GM18519 (cell line): ENCODE measurements at regions not wholly inside any gene's neighbourhood (a gene's known extent, or its start where the extent isn't known, plus 50 kb on each side); places are given as distances from the start of the nearest gene placed in this dataset.

Source experiments
- ATAC-seq: cut with Tn5 transposase; IDR thresholded peaks from one replicate; pipeline ENCODE4 v1.9.1; 2021; ENCODE audit warnings: mild to moderate bottlenecking, moderate library complexity; ENCODE audit not compliant: unreplicated experiment, low FRiP score

DNA sequence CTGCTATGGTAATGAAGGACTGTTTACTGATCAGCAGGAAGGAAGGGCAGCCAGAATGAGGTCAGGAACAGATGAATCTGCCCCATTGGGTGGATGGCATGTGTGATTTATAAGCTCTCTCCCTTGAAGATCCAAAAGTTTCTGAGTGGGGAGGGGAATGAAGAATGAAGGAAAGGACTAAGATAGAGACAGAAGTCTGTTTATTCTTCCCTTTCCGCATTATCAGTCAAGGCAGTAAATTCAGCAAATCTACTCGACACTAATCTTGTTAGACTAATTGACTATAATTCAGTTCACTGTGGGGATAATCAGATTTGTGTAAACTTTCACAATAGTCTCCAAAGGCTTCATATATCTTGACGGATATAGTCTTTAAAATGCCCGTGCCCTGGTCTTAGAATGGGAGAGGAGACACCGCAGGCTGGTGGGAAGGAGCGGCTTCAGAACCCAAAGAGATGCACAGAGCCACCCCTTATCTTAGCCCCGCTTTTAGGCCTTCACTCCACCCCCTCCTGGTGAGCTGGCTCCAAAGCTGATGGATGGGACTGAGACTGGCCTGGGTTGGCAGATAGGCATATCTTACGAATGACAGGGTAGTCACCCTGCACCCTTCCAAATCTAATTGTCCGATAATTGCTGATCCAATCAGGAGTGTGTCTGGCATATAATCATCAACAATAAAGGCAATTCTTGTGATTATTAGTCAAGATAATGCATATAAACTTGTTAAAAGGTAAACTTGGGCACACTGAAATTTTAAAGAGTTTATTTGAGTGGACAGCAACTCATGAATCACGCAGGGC lies 76.0 kb upstream of the PPM1J start:
- ATAC-seq: no peak

DNA sequence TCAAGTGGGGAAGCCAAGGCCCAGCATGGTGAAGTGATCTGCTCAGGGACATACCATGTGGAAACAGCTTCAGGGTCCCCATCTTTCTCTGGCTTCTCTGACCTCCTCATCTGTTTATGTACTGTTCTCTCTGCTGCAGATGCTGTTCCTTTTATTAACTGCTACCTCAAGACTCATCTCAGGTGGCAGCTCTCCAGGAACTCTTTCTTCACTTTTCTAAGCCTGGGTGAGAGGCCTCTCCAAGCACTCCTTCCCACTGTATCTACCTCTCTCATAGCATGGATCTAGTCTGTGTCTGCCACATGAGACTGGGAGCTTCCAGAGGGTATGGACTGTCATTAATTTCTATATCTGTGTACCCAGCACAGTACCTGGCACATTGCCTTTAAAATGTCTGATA lies 73.4 kb upstream of the PPM1J start:
- ATAC-seq: no peak

DNA sequence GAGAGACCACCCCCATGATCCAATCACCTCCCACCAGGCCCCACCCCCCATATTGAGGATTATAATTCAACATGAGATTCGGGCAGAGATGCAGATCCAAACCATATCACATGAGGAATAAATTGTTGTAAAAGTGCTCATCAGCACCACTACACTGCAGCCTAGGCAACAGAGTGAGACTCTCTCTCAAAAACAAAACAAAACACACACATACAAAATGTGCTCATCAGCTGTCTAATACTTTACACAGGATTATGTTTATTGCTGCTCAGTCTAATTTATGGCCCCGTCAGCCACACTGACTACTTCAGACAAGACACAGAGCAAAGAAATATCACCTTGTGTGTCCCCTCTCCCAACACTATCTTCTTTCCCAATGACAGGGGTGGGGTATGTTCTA lies 72.9 kb upstream of the PPM1J start:
- ATAC-seq: no peak

DNA sequence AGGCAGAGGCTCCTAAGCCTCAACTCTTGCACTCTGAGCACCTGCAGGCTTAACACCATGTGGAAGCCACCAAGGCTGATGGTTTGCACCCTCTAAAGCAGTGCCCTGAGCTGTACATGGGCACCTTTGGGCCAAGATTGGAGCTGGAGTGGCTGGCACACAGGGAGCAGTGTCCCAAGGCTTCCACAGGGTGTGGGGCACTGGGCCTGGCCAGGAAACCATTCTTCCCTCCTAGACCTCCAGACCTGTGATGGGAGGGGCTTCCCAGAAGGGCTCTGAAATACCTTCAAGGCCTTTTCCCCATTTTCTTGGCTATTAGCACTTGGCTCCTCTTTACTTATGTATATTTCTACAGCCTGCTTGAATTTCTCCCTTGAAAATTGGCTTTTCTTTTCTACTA lies 67.9 kb upstream of the PPM1J start:
- ATAC-seq: no peak

DNA sequence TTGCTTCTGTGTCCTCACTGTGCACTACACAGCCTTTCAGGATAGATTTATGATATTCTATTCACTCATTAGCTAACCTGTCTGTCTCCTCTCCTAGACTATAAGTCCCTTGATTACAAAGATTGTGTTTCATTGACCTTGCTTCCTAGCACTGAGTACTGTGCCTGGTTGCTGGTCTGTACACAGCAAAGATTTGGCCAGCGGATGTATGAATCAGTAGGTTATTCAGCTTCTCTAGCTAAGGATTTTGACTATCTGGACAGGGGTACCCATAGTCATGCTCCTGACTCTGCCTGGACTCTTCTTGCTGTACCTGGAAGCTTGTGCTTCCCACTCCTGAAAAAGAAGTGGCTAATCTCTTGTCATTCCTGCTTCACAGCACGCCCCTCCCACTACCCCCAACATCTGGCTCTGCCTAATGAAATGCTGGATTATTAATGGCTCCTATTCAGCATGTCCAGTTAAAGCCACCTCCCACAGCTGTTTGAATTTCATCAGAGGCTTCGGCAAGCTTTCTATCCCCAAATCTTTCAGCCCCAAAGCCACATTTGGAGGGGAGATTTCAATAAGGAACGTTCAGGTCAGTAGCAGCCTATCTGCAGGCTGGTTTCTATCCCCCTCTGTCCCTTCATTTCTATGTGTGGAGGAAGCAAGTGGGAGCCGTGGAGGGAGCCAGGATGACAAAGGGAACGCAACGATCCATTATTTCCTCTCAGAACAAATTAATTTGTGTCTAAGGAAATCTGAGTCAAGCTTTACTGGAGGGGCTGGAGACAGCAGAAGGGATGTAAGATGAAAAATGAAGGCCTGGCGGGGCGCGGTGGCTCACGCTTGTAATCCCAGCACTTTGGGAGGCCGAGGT lies 64.8 kb upstream of the PPM1J start:
- no peak for ATAC-seq

DNA sequence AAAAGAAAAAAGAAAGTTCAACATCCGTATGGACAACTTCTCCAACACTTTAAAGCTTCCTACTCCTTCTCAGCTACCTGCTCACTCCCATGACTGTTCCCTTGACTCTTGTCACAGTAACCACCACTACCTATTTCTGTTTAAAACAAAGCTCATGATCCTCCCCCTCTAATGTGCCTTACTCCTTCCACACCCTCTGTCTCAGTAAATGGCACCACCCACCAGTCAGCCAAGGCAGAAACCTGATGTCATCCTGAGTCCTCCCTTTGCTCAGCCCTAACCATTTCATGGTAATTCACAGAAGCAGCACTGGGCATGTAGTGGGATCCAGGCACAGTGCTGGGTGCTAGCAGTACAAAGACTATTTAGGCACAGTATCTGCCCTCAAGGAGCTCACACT lies 63.0 kb upstream of the PPM1J start:
- no peak for ATAC-seq

DNA sequence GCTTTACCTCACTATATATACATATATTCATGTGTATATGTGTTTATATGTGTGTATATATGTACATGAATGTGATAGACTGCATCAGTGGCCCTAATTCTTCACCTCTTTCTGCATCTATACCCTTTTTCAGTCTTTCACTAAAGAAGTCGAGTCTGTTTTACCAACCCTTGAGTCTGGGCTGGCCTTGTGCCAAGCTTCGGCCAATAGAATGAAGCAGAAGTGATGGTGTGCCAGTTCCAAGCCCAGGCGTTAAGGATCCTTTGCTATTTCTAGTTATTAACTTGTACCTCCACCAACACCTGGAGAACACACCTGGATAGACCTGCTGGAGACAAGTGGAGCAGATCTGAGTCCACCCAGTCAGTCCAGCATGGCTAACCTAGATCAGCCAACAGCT lies 61.6 kb upstream of the PPM1J start:
- no peak for ATAC-seq

DNA sequence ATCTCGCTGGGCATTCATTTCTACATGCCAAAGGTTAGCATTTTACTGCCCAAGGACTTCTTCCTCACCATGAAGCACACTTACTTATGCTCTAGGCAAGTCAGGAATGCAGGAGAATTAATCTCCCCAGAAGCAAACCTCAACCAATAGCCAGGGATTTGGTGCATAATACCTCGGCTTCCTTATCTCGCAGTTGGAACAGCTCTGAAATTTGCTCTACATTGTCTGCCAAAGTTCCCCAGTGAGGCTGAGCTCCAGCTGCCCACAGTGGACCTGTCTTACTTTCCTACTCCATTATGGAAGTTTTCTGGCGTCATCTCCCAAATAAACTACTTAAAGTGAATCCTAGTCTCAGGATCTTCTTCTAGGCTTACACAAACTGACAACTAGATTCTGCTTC lies 57.6 kb upstream of the PPM1J start:
- ATAC-seq: no peak

DNA sequence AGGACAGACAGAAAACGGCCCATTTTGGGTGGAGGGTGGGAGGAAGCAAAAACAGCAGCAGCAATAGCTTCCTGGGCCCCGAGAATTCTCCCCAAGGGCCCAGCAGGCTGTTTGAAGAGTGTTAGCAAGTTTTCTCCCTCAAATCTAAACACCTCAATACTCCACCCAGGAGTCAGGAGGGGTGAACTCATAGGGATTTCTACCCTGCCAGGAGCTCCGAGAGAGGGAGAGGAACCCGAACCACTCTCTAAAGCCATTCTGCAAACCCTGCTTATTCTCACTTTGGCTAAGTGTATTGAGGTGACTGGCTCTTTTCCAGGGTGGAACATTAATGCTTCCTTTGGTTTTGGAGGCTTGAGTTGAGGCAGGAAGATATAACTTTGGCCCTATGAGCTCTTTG lies 55.6 kb upstream of the PPM1J start:
- ATAC-seq: no peak

DNA sequence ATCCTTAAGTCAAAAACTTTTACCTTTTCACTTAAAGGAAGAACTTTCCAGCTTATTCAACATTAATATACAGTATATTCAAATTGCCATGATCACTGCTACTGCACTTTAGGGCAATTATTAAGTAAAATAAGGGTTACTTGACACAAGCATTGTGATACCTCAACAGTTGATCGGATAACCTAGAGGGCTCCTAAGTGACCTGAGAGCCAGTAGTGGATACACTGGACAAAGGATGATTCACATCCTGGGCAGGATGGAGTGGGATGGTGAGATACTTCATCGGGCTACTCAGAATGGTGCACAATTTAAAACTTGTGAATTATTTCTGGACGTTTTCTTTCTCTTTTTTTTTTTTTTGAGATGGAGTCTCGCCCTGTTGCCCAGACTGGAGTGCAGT lies 54.5 kb upstream of the PPM1J start:
- ATAC-seq: no peak

DNA sequence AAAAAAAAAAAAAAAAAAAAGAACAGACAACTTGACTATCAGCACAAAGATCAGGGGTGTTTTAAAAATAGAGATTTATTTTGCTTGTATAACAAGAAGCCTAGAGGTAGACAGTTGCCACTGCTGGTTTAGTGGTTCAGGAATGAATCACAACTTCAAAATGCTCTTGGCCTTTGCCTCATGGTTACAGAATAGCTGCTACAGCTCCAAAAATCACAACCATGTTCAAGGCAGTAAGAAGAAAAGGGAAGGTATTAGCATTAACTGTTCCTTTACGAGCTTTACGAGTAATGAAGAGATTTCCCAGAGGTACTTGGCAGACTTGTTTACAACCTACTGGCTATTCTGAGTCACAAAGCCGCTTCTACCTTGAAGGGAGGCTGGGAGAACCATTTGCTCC lies 52.5 kb upstream of the PPM1J start:
- ATAC-seq: no peak
